H1 (cell line): ENCODE measurements at regions not wholly inside any gene's neighbourhood (a gene's known extent, or its start where the extent isn't known, plus 50 kb on each side); places are given as distances from the start of the nearest gene placed in this dataset.

ENCODE experiments used
- EP300 ChIP-seq, 2 experiments: IDR thresholded peaks; 1 replicate in 1 of 2; 2 replicates in 1 of 2; pipeline ENCODE4 v1.6.1; 2011 to 2012; ENCODE audit warnings: low read depth in 2 of 2, low read length in 2 of 2, mild to moderate bottlenecking in 2 of 2, borderline replicate concordance in 1 of 2, inconsistent platforms in 1 of 2, moderate library complexity in 1 of 2
- EZH2 ChIP-seq: fragments of 200-600 bp; sonication (generic); IDR thresholded peaks from 2 replicates; pipeline ENCODE4 v1.7.1; 2012; ENCODE audit warnings: low read depth, mild to moderate bottlenecking, moderate library complexity, low read length, inconsistent platforms; ENCODE audit not compliant: severe bottlenecking
- JUN ChIP-seq: IDR thresholded peaks from 2 replicates; pipeline ENCODE4 v1.6.1; 2011; ENCODE audit warnings: low read depth, mild to moderate bottlenecking, improper control_type of control experiment, low read length
- JUND ChIP-seq: IDR thresholded peaks from 2 replicates; pipeline ENCODE4 v1.6.1; 2011; ENCODE audit warnings: mild to moderate bottlenecking, improper control_type of control experiment, low read length
- MAFK ChIP-seq: IDR thresholded peaks from 2 replicates; pipeline ENCODE4 v1.6.1; 2012; ENCODE audit warnings: low read depth, mild to moderate bottlenecking, improper control_type of control experiment, low read length
- POLR2A ChIP-seq, 2 experiments: IDR thresholded peaks; 1 replicate in 1 of 2; 2 replicates in 1 of 2; pipeline ENCODE4 v1.6.1; 2011; ENCODE audit warnings: low read depth in 2 of 2, low read length in 2 of 2, mild to moderate bottlenecking in 2 of 2; ENCODE audit errors: control extremely low read depth in 1 of 2
- RAD21 ChIP-seq, 2 experiments: IDR thresholded peaks in 1 of 2; conservative IDR thresholded peaks in 1 of 2; 2 replicates each; pipeline ENCODE4 v1.6.1; 2011; ENCODE audit warnings: low read depth in 2 of 2, low read length in 2 of 2, improper control_type of control experiment in 1 of 2, inconsistent platforms in 1 of 2, mild to moderate bottlenecking in 1 of 2, moderate library complexity in 1 of 2
- RBBP5 ChIP-seq: IDR thresholded peaks from 2 replicates; pipeline ENCODE4 v1.7.1; 2012; ENCODE audit warnings: low read depth, mild to moderate bottlenecking, inconsistent platforms, low read length, moderate library complexity, borderline replicate concordance
- SP1 ChIP-seq: IDR thresholded peaks from 2 replicates; pipeline ENCODE4 v1.6.1; 2011; ENCODE audit warnings: low read depth, low read length
- ZNF274 ChIP-seq: IDR thresholded peaks from 2 replicates; pipeline ENCODE4 v1.7.0; 2012; ENCODE audit warnings: low read length, borderline replicate concordance; ENCODE audit errors: extremely low read depth
- TF ChIP-seq, protein P1 (sequence below), 3 experiments: IDR thresholded peaks; 1 replicate in 2 of 3; 2 replicates in 1 of 3; pipeline versions ENCODE4 v1.5.1 to v1.6.1; 2011; ENCODE audit warnings: low read length in 3 of 3, mild to moderate bottlenecking in 3 of 3, inconsistent platforms in 2 of 3, low read depth in 1 of 3, moderate library complexity in 1 of 3; ENCODE audit not compliant: insufficient read depth in 1 of 3; ENCODE audit errors: control extremely low read depth in 1 of 3

DNA sequence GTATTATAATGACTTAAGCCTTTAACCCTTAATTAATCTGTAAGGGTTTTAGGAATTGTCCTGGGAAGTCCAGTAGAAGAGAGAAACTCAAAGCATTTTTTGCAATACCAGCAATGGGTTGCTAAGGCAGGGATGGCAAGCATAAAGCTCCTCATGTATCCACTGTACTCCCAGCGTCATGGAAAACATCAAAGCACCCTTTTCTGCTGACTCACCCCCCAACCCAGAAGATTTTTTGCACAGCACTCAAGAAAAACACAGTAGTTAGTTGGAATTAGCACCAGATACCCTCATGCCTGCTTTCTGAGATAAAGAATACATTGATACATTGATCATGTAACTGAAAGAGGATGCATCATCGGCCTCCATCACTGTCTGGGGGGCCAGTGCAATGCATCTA is 199.1 kb upstream of the CNOT2 start:
- TF ChIP-seq SP1 = no peak
- TF ChIP-seq, protein P1, sequence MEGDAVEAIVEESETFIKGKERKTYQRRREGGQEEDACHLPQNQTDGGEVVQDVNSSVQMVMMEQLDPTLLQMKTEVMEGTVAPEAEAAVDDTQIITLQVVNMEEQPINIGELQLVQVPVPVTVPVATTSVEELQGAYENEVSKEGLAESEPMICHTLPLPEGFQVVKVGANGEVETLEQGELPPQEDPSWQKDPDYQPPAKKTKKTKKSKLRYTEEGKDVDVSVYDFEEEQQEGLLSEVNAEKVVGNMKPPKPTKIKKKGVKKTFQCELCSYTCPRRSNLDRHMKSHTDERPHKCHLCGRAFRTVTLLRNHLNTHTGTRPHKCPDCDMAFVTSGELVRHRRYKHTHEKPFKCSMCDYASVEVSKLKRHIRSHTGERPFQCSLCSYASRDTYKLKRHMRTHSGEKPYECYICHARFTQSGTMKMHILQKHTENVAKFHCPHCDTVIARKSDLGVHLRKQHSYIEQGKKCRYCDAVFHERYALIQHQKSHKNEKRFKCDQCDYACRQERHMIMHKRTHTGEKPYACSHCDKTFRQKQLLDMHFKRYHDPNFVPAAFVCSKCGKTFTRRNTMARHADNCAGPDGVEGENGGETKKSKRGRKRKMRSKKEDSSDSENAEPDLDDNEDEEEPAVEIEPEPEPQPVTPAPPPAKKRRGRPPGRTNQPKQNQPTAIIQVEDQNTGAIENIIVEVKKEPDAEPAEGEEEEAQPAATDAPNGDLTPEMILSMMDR (IDR thresholded peaks at IDR 0.05; ENCODE audit: control extremely low read depth in 1 of 3, insufficient read depth in 1 of 3, low read depth in 1 of 3, low read length in 3 of 3) = no peak
- TF ChIP-seq RAD21 (IDR thresholded peaks at IDR 0.05 in 1 of 2, conservative IDR thresholded peaks at IDR 0.05 in 1 of 2; ENCODE audit: low read depth in 2 of 2, low read length in 2 of 2) = no peak
- TF ChIP-seq MAFK = no peak
- no peak for TF ChIP-seq JUND
- TF ChIP-seq ZNF274 = no peak
- no peak for TF ChIP-seq EP300 (IDR thresholded peaks at IDR 0.05; ENCODE audit: borderline replicate concordance in 1 of 2, low read depth in 2 of 2, low read length in 2 of 2)
- TF ChIP-seq JUN = no peak
- TF ChIP-seq RBBP5 = no peak
- TF ChIP-seq POLR2A (IDR thresholded peaks at IDR 0.05; ENCODE audit: control extremely low read depth in 1 of 2, low read depth in 2 of 2, low read length in 2 of 2) = no peak
- no peak for TF ChIP-seq EZH2
